Natural killer cell (primary cell): ENCODE measurements at regions not wholly inside any gene's neighbourhood (a gene's known extent, or its start where the extent isn't known, plus 50 kb on each side); places are given as distances from the start of the nearest gene placed in this dataset.

Source experiments
- ATAC-seq, 3 donors: fragments of 150-1000 bp in 2 of 3; fragments of 200-7000 bp in 1 of 3; cut with Tn5 transposase; 1 replicate in 1 of 3; 2 replicates in 2 of 3; pipeline ENCODE4 v1.10.0; 2021; ENCODE audit warnings: mild to moderate bottlenecking in 2 of 3, moderate library complexity in 2 of 3
- DNase-seq, 2 donors: peaks; one replicate each; pipeline versions ENCODE4 v3.0.0 to v3.0.0-alpha.2; 2013 to 2021; ENCODE audit warnings: mixed read lengths in 1 of 2
- H3K27ac ChIP-seq: one replicate; pipeline ENCODE4 v1.5.1; 2013; ENCODE audit warnings: mild to moderate bottlenecking, low read length
- H3K27me3 ChIP-seq: one replicate; pipeline ENCODE4 v1.6.1; 2013; ENCODE audit warnings: low read length; ENCODE audit not compliant: control insufficient read depth, insufficient read depth
- H3K36me3 ChIP-seq: one replicate; pipeline ENCODE4 v1.6.1; 2013; ENCODE audit warnings: low read length; ENCODE audit not compliant: control insufficient read depth, insufficient read depth
- H3K4me1 ChIP-seq: one replicate; pipeline ENCODE4 v1.6.1; 2013; ENCODE audit warnings: low read length; ENCODE audit not compliant: control insufficient read depth, insufficient read depth
- H3K4me3 ChIP-seq: one replicate; pipeline ENCODE4 v1.5.1; 2013; ENCODE audit warnings: low read length
- H3K9me3 ChIP-seq: one replicate; pipeline ENCODE4 v1.6.1; 2013; ENCODE audit warnings: low read length; ENCODE audit not compliant: control insufficient read depth, insufficient read depth
- H3K27ac Mint-ChIP-seq, 2 donors: one replicate each; pipeline ENCODE4 v1.8.0; 2022; ENCODE audit warnings: mild to moderate bottlenecking in 2 of 2, mixed read lengths in 2 of 2, moderate library complexity in 1 of 2
- H3K27me3 Mint-ChIP-seq, 2 donors: one replicate each; pipeline ENCODE4 v1.8.0; 2022; ENCODE audit warnings: low read depth in 2 of 2, mixed read lengths in 2 of 2
- H3K36me3 Mint-ChIP-seq: one replicate; pipeline ENCODE4 v1.8.0; 2022; ENCODE audit warnings: mixed read lengths
- H3K4me1 Mint-ChIP-seq, 2 donors: one replicate each; pipeline ENCODE4 v1.8.0; 2022; ENCODE audit warnings: mixed read lengths in 2 of 2
- H3K4me3 Mint-ChIP-seq: one replicate; pipeline ENCODE4 v1.8.0; 2022; ENCODE audit warnings: mild to moderate bottlenecking, moderate library complexity, mixed read lengths
- H3K9me3 Mint-ChIP-seq, 2 donors: one replicate each; pipeline ENCODE4 v1.8.0; 2022; ENCODE audit warnings: mixed read lengths in 2 of 2
- CTCF ChIP-seq: fragments of 200-600 bp; IDR thresholded peaks from one replicate; pipeline ENCODE4 v1.8.0; 2022; ENCODE audit warnings: antibody characterized with exemption
- WGBS: methylation state at CpG from one replicate; pipeline ENCODE4 v1.1.7; 2013; ENCODE audit warnings: missing lambda C conversion rate; ENCODE audit not compliant: insufficient coverage; 5-methylcytosine and 5-hydroxymethylcytosine counted together
- intact Hi-C: fragments of 100-400 bp; cut with micrococcal nuclease; formaldehyde crosslinking; loops from one replicate; pipeline ENCODE4 v1.14.2; 2022

GRCh38 chr18:46346896-46347630 lies 242.9 kb downstream of the HAUS1 start:
- Histone ChIP-seq H3K4me1 (peaks cover 85% of the 10 kb centered on the region), H3K27me3 (no peaks in the 10 kb centered on the region), H3K36me3 (no peaks in the 10 kb centered on the region), H3K4me3 (no peak overlapping the region), H3K9me3 (no peaks in the 10 kb centered on the region), H3K27ac (peak overlapping the region; percentile 40)
- no peak for DNase-seq
- no peaks in the 10 kb centered on the region for H3K9me3 Mint-ChIP-seq
- no peak overlapping the region for H3K4me3 Mint-ChIP-seq
- 95% methylated on average over 19 of the region's 19 CpGs for WGBS
- peak overlapping the region; percentile 90 to 95 for H3K27ac Mint-ChIP-seq
- intact Hi-C loops: loop anchor here (1.0 kb wide), 1 partner anchor 11 kb away; no protein-coding TSS in a partner anchor
- no peaks in the 10 kb centered on the region for H3K27me3 Mint-ChIP-seq
- TF ChIP-seq CTCF: no peak
- no peak for ATAC-seq
- peaks cover 95 to 100% of the 10 kb centered on the region in 2 donors for H3K4me1 Mint-ChIP-seq
- no peaks in the 10 kb centered on the region for H3K36me3 Mint-ChIP-seq

DNA sequence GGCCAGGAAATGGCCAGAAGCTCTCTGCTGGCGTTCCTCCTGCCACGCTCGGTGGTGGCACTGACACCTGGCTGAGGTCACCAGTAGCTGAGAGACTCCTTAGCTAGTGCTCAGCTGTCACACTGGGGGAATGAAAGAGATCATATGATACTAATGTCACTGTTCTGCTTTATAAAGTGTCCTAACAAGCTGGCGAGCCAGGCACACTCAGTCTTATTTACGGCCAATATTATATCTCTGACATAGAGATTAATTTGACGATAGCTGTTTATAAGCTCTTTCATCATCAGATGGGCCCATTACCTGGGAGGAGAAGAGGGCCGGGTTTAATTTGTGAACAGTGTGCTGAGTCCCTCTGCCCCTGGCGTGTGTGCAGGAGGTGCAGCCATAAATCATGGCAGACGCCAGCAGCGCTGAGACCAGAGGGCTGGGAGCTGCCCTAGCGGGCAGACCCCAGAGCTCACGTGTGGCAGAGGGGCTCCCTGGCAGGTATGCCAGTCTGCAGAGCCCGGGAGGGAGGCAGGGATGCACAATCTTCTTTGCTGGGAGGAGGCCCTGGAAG lies 246.5 kb downstream of the HAUS1 start:
- Histone ChIP-seq H3K4me1 (peaks cover 68% of the 10 kb centered on the region), H3K27me3 (no peaks in the 10 kb centered on the region), H3K4me3 (no peak overlapping the region), H3K27ac (no peak overlapping the region), H3K9me3 (no peaks in the 10 kb centered on the region), H3K36me3 (peaks cover 3% of the 10 kb centered on the region)
- no peak for TF ChIP-seq CTCF
- Mint-ChIP-seq H3K36me3 (no peaks in the 10 kb centered on the region), H3K4me1 (peaks cover 90 to 91% of the 10 kb centered on the region in 2 donors), H3K27me3 (no peaks in the 10 kb centered on the region), H3K27ac (peak overlapping the region; percentile 59 to 90), H3K9me3 (no peaks in the 10 kb centered on the region), H3K4me3 (peak overlapping the region; percentile 62)
- WGBS: 66% methylated on average over 13 of the region's 13 CpGs
- intact Hi-C loops: no loop called here
- ATAC-seq (no peak), DNase-seq (no peak)

DNA sequence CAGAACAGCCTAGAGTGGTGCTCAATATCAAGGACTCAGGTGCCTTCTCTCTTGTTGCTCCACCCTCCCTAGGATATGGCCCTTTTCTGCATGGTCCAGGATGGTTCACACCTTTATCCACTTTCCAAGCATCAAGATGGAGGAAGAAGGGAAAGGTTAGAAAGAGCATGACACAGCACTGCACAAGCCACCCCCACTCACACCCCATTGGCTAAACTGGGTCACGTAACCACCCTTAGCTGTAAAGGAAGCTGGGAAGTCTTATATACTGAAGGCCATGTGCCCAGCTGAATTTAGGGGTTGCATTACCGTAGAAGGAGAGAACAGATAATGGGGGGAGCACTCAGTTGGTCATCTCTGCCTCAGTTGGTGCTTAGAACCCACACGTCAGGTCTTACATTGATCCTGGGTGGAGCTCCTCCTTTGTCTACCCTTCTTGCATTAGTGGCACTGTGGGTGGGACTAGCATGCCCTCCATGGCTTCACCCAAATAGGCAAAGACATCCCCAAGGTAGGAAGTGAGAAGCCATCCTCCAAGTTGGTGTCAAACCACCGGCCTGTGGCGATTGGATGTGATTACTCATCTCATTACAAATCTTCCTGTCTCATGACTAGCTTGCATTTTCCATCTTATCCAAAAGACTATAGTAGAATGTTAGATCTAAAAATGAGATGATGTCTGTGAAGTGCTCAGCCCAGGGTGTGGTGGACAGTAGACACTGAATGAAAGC lies 248.5 kb downstream of the HAUS1 start:
- no peaks in the 10 kb centered on the region for H3K9me3 Mint-ChIP-seq

More for the DNA sequence above, 248.5 kb downstream of the HAUS1 start:
- ATAC-seq (peak in 2 of 3 donors; percentile 47 to 76), DNase-seq (no peak)
- peaks cover 3% of the 10 kb centered on the region for H3K36me3 ChIP-seq
- WGBS: 67% methylated on average over 2 of the region's 5 CpGs
- H3K27me3 ChIP-seq: no peaks in the 10 kb centered on the region
- H3K27ac ChIP-seq: no peak overlapping the region
- Mint-ChIP-seq H3K4me3 (no peak overlapping the region), H3K27me3 (no peaks in the 10 kb centered on the region), H3K27ac (peak overlapping the region; percentile 60 to 70), H3K4me1 (peaks cover 87% of the 10 kb centered on the region in 2 donors), H3K36me3 (no peaks in the 10 kb centered on the region)
- H3K4me3 ChIP-seq: no peak overlapping the region
- no peaks in the 10 kb centered on the region for H3K9me3 ChIP-seq
- peaks cover 61% of the 10 kb centered on the region for H3K4me1 ChIP-seq
- intact Hi-C loops: loop anchor here (2.0 kb wide), 1 partner anchor 16 kb away; no protein-coding TSS in a partner anchor
- TF ChIP-seq CTCF: no peak
